ENCODE measurements at regions not wholly inside any gene's neighbourhood (a gene's known extent, or its start where the extent isn't known, plus 50 kb on each side); places are given as distances from the start of the nearest gene placed in this dataset.

DNA sequence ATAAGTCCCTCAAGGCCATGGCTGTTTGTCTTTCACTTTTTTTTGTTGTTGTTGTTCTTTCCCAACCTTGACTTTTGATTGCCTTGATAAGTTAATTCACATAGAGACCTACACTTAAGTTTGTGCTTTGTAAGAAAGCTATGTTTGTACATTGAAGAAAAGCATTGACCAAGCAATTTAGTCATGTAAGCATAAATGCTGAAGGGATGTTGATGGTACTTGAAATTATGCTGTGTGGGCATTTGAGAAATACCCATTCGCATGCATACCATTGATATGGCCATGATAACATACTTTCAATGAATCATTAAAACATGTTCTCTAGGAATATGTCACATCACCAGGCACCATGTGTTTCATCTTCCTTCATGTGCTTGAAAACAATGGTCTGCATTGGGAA lies 803.7 kb upstream of the TMEM132C start:
- no peak overlapping the region for H2AFZ ChIP-seq (ENCODE audit: low read depth, low read length, severe bottlenecking)
- no peaks in the 10 kb centered on the region for H3F3A ChIP-seq (ENCODE audit: insufficient read depth)
- no peaks in the 10 kb centered on the region for H3K9me2 ChIP-seq (replicated peaks; ENCODE audit: insufficient read depth, low read length)
- no peaks in the 10 kb centered on the region for H3K27me3 ChIP-seq (ENCODE audit: low read length)
- H3K79me2 ChIP-seq (ENCODE audit: insufficient read depth, low read length): no peaks in the 10 kb centered on the region
- no peak overlapping the region for H3K9ac ChIP-seq (ENCODE audit: low read length)
- no peaks in the 10 kb centered on the region for H3K36me3 ChIP-seq (ENCODE audit: low read length)
- no peaks in the 10 kb centered on the region for H4K20me1 ChIP-seq (ENCODE audit: low read depth, low read length)
- no peak overlapping the region for H3K27ac ChIP-seq (ENCODE audit: low read depth, low read length)
- H3K4me2 ChIP-seq (ENCODE audit: low read depth, low read length, poor library complexity, severe bottlenecking): no peak overlapping the region
- H3K4me3 ChIP-seq (ENCODE audit: insufficient read depth, low read length, poor library complexity, severe bottlenecking): no peak overlapping the region
- TF ChIP-seq, protein P1, sequence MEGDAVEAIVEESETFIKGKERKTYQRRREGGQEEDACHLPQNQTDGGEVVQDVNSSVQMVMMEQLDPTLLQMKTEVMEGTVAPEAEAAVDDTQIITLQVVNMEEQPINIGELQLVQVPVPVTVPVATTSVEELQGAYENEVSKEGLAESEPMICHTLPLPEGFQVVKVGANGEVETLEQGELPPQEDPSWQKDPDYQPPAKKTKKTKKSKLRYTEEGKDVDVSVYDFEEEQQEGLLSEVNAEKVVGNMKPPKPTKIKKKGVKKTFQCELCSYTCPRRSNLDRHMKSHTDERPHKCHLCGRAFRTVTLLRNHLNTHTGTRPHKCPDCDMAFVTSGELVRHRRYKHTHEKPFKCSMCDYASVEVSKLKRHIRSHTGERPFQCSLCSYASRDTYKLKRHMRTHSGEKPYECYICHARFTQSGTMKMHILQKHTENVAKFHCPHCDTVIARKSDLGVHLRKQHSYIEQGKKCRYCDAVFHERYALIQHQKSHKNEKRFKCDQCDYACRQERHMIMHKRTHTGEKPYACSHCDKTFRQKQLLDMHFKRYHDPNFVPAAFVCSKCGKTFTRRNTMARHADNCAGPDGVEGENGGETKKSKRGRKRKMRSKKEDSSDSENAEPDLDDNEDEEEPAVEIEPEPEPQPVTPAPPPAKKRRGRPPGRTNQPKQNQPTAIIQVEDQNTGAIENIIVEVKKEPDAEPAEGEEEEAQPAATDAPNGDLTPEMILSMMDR (IDR thresholded peaks at IDR 0.05; ENCODE audit: insufficient read depth, low read length, poor library complexity, severe bottlenecking): no peak
- TF ChIP-seq EZH2phosphoT487 (conservative IDR thresholded peaks at IDR 0.05; ENCODE audit: low read length): no peak
- H3K9me3 ChIP-seq (ENCODE audit: insufficient read depth, low read length): no peaks in the 10 kb centered on the region

DNA sequence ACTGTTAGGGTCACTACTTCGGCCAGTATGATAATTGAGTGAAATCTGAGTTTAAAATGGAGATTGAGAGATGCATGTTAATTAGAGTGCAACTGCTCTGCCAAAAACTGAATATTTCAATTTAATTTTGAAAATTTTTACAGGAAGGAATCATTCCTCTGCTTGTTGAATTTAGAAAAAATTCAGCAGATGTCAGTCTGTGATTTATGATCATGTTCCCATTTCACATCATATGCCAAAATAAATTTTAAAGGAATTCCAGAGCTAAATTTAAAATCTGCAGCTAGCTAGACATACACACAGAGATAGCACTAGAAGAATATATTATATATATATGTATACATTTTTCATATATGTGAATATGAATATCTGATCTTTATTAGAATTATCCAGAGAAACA lies 797.6 kb upstream of the TMEM132C start:
- Histone ChIP-seq H3K79me2 (ENCODE audit: insufficient read depth, low read length) (no peaks in the 10 kb centered on the region), H3K27ac (ENCODE audit: low read depth, low read length) (no peak overlapping the region), H3K9me3 (ENCODE audit: insufficient read depth, low read length) (no peaks in the 10 kb centered on the region), H3K36me3 (ENCODE audit: low read length) (no peaks in the 10 kb centered on the region), H3K4me2 (ENCODE audit: low read depth, low read length, poor library complexity, severe bottlenecking) (no peak overlapping the region), H3K9ac (ENCODE audit: low read length) (no peak overlapping the region), H3K27me3 (ENCODE audit: low read length) (no peaks in the 10 kb centered on the region), H2AFZ (ENCODE audit: low read depth, low read length, severe bottlenecking) (no peak overlapping the region), H3F3A (ENCODE audit: insufficient read depth) (no peaks in the 10 kb centered on the region), H4K20me1 (ENCODE audit: low read depth, low read length) (no peaks in the 10 kb centered on the region), H3K9me2 (replicated peaks; ENCODE audit: insufficient read depth, low read length) (no peaks in the 10 kb centered on the region), H3K4me3 (ENCODE audit: insufficient read depth, low read length, poor library complexity, severe bottlenecking) (no peak overlapping the region)
- no peak for TF ChIP-seq EZH2phosphoT487 (conservative IDR thresholded peaks at IDR 0.05; ENCODE audit: low read length)
- TF ChIP-seq, protein P1 (IDR thresholded peaks at IDR 0.05; ENCODE audit: insufficient read depth, low read length, poor library complexity, severe bottlenecking): no peak

DNA sequence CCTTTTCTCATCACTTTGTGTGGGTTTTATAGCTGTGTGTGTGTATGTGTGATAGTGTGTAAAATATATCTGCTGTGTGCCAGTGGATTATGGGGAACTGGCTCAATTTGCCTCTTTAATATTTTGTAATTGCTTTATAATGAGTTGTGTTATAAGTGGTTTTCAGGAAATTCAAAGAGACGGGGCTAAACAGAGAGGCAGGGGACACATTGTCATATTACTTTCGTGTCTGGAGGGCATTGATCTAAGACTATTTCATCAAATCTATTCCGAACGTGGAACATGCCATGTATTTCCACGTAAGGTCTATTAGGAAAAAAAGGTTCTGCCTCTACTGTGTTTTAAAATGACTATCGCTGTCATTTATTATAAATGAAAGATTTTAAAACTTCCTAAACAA lies 793.2 kb upstream of the TMEM132C start:
- H3K9me2 ChIP-seq (replicated peaks; ENCODE audit: insufficient read depth, low read length): no peaks in the 10 kb centered on the region
- H3K27me3 ChIP-seq (ENCODE audit: low read length): no peaks in the 10 kb centered on the region
- TF ChIP-seq, protein P1 (IDR thresholded peaks at IDR 0.05; ENCODE audit: insufficient read depth, low read length, poor library complexity, severe bottlenecking): no peak
- TF ChIP-seq EZH2phosphoT487 (conservative IDR thresholded peaks at IDR 0.05; ENCODE audit: low read length): no peak

More for the DNA sequence above, 793.2 kb upstream of the TMEM132C start:
- H3K27ac ChIP-seq (ENCODE audit: low read depth, low read length): no peak overlapping the region
- H3K9ac ChIP-seq (ENCODE audit: low read length): no peak overlapping the region
- H3K9me3 ChIP-seq (ENCODE audit: insufficient read depth, low read length): no peaks in the 10 kb centered on the region
- no peaks in the 10 kb centered on the region for H3K36me3 ChIP-seq (ENCODE audit: low read length)
- no peaks in the 10 kb centered on the region for H3K79me2 ChIP-seq (ENCODE audit: insufficient read depth, low read length)
- H2AFZ ChIP-seq (ENCODE audit: low read depth, low read length, severe bottlenecking): no peak overlapping the region
- H3K4me3 ChIP-seq (ENCODE audit: insufficient read depth, low read length, poor library complexity, severe bottlenecking): no peak overlapping the region
- H4K20me1 ChIP-seq (ENCODE audit: low read depth, low read length): no peaks in the 10 kb centered on the region
- H3F3A ChIP-seq (ENCODE audit: insufficient read depth): no peaks in the 10 kb centered on the region
- H3K4me2 ChIP-seq (ENCODE audit: low read depth, low read length, poor library complexity, severe bottlenecking): no peak overlapping the region
